ENCODE measurements at regions not wholly inside any gene's neighbourhood (a gene's known extent, or its start where the extent isn't known, plus 50 kb on each side); places are given as distances from the start of the nearest gene placed in this dataset.

DNA sequence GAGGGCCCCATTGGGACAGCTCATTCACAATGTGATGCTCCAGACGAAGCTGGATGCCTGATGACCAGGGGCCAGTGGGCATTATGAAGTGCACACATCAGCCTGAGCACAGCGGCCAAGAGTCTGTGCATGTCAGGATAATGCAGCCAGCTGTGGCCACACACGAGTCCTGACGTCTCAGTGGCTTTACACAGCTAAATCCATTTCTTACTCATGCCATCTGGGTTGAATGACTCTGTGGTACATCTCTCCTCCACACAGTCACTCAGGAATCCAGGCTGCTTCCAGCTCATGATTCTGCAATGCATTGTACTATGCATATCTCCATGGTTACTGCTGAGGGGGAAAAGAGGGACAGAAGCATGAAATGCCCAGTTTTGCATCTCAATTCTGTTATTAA, 123.6 kb downstream of the PRLHR start:
- no peaks in the 10 kb centered on the region for H3K79me2 ChIP-seq (ENCODE audit: insufficient read depth, low read length)
- ATAC-seq (ENCODE audit: insufficient read depth, low read depth) (no peak), DNase-seq (no peak)
- TF ChIP-seq EZH2 (IDR thresholded peaks at IDR 0.05; ENCODE audit: borderline replicate concordance, low read depth, low read length, severe bottlenecking) = no peak
- TF ChIP-seq, protein P1, sequence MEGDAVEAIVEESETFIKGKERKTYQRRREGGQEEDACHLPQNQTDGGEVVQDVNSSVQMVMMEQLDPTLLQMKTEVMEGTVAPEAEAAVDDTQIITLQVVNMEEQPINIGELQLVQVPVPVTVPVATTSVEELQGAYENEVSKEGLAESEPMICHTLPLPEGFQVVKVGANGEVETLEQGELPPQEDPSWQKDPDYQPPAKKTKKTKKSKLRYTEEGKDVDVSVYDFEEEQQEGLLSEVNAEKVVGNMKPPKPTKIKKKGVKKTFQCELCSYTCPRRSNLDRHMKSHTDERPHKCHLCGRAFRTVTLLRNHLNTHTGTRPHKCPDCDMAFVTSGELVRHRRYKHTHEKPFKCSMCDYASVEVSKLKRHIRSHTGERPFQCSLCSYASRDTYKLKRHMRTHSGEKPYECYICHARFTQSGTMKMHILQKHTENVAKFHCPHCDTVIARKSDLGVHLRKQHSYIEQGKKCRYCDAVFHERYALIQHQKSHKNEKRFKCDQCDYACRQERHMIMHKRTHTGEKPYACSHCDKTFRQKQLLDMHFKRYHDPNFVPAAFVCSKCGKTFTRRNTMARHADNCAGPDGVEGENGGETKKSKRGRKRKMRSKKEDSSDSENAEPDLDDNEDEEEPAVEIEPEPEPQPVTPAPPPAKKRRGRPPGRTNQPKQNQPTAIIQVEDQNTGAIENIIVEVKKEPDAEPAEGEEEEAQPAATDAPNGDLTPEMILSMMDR (IDR thresholded peaks at IDR 0.05; ENCODE audit: borderline replicate concordance, extremely low read depth, low read length, poor library complexity, severe bottlenecking) = no peak
- no peaks in the 10 kb centered on the region for H3K9me3 ChIP-seq (ENCODE audit: insufficient read depth, low read length, severe bottlenecking)
- H3K27me3 ChIP-seq (ENCODE audit: insufficient read depth, low read length, poor library complexity) = peaks cover 5% of the 10 kb centered on the region
- no peaks in the 10 kb centered on the region for H3K36me3 ChIP-seq (ENCODE audit: insufficient read depth, low read length)
- no peak overlapping the region for H3K4me3 ChIP-seq (ENCODE audit: low read depth in 1 of 2, low read length in 2 of 2)
- H3K27ac ChIP-seq (ENCODE audit: low read length) = no peak overlapping the region
- H4K20me1 ChIP-seq (ENCODE audit: insufficient read depth, low read length) = no peaks in the 10 kb centered on the region
- no peaks in the 10 kb centered on the region for H3K4me1 ChIP-seq (ENCODE audit: insufficient read depth, low read length)
- H3K4me2 ChIP-seq (ENCODE audit: insufficient read depth, low read length) = no peak overlapping the region
- H2AFZ ChIP-seq (ENCODE audit: low read depth, low read length) = no peak overlapping the region
- H3K9ac ChIP-seq (ENCODE audit: low read depth, low read length) = no peak overlapping the region

GRCh38 chr10:118470470-118470869, 125.0 kb downstream of the PRLHR start:
- no peak overlapping the region for H3K4me3 ChIP-seq (ENCODE audit: low read depth in 1 of 2, low read length in 2 of 2)
- H3K4me2 ChIP-seq (ENCODE audit: insufficient read depth, low read length) = no peak overlapping the region
- H3K9ac ChIP-seq (ENCODE audit: low read depth, low read length) = no peak overlapping the region
- no peaks in the 10 kb centered on the region for H3K9me3 ChIP-seq (ENCODE audit: insufficient read depth, low read length, severe bottlenecking)
- DNase-seq = no peak
- H3K27ac ChIP-seq (ENCODE audit: low read length) = no peak overlapping the region
- ATAC-seq (ENCODE audit: insufficient read depth, low read depth) = no peak
- peaks cover 11% of the 10 kb centered on the region for H3K27me3 ChIP-seq (ENCODE audit: insufficient read depth, low read length, poor library complexity)
- H3K79me2 ChIP-seq (ENCODE audit: insufficient read depth, low read length) = no peaks in the 10 kb centered on the region
- H3K4me1 ChIP-seq (ENCODE audit: insufficient read depth, low read length) = no peaks in the 10 kb centered on the region
- no peak overlapping the region for H2AFZ ChIP-seq (ENCODE audit: low read depth, low read length)
- H3K36me3 ChIP-seq (ENCODE audit: insufficient read depth, low read length) = no peaks in the 10 kb centered on the region
- no peak for TF ChIP-seq EZH2 (IDR thresholded peaks at IDR 0.05; ENCODE audit: borderline replicate concordance, low read depth, low read length, severe bottlenecking)
- TF ChIP-seq, protein P1 (IDR thresholded peaks at IDR 0.05; ENCODE audit: borderline replicate concordance, extremely low read depth, low read length, poor library complexity, severe bottlenecking) = no peak
- no peaks in the 10 kb centered on the region for H4K20me1 ChIP-seq (ENCODE audit: insufficient read depth, low read length)

- H3K4me1 ChIP-seq (ENCODE audit: insufficient read depth, low read length) = no peaks in the 10 kb centered on the region
- H3K79me2 ChIP-seq (ENCODE audit: insufficient read depth, low read length) = no peaks in the 10 kb centered on the region
- H3K9ac ChIP-seq (ENCODE audit: low read depth, low read length) = no peak overlapping the region
- H3K4me2 ChIP-seq (ENCODE audit: insufficient read depth, low read length) = no peak overlapping the region
- DNase-seq = no peak
- H3K9me3 ChIP-seq (ENCODE audit: insufficient read depth, low read length, severe bottlenecking) = no peaks in the 10 kb centered on the region
- no peak for ATAC-seq (ENCODE audit: insufficient read depth, low read depth)
- peaks cover 11% of the 10 kb centered on the region for H3K27me3 ChIP-seq (ENCODE audit: insufficient read depth, low read length, poor library complexity)
- H4K20me1 ChIP-seq (ENCODE audit: insufficient read depth, low read length) = no peaks in the 10 kb centered on the region
- no peak overlapping the region for H3K4me3 ChIP-seq (ENCODE audit: low read depth in 1 of 2, low read length in 2 of 2)
- no peak overlapping the region for H2AFZ ChIP-seq (ENCODE audit: low read depth, low read length)
- H3K27ac ChIP-seq (ENCODE audit: low read length) = no peak overlapping the region
- no peaks in the 10 kb centered on the region for H3K36me3 ChIP-seq (ENCODE audit: insufficient read depth, low read length)
- TF ChIP-seq, protein P1 (IDR thresholded peaks at IDR 0.05; ENCODE audit: borderline replicate concordance, extremely low read depth, low read length, poor library complexity, severe bottlenecking) = no peak
- no peak for TF ChIP-seq EZH2 (IDR thresholded peaks at IDR 0.05; ENCODE audit: borderline replicate concordance, low read depth, low read length, severe bottlenecking)
Measured at GRCh38 chr10:118467200-118467599, 125.1 kb upstream of the FAM204A start.

All from DND-41 (cell line).